Osteoblast (primary cell): ENCODE measurements at regions not wholly inside any gene's neighbourhood (a gene's known extent, or its start where the extent isn't known, plus 50 kb on each side); places are given as distances from the start of the nearest gene placed in this dataset.

Source experiments
- DNase-seq: peaks from one replicate; pipeline ENCODE4 v3.0.0; 2011; ENCODE audit warnings: low spot score, mixed read lengths; ENCODE audit not compliant: insufficient read length; ENCODE audit errors: missing footprints
- H2AFZ ChIP-seq: 2 replicates; pipeline ENCODE4 v1.6.0; 2011; ENCODE audit warnings: mild to moderate bottlenecking, low read length
- H3K27ac ChIP-seq: 2 replicates; pipeline ENCODE4 v1.5.1; 2011; ENCODE audit warnings: mild to moderate bottlenecking, low read depth, low read length, moderate library complexity
- H3K27me3 ChIP-seq: 2 replicates; pipeline ENCODE4 v1.6.0; 2012; ENCODE audit warnings: mild to moderate bottlenecking, control low read depth, inconsistent platforms, low read length, moderate library complexity; ENCODE audit not compliant: insufficient read depth
- H3K36me3 ChIP-seq: 2 replicates; pipeline ENCODE4 v1.5.1; 2011; ENCODE audit warnings: mild to moderate bottlenecking, low read length, control low read depth, moderate library complexity; ENCODE audit not compliant: insufficient read depth
- H3K4me1 ChIP-seq: 2 replicates; pipeline ENCODE4 v1.5.1; 2011; ENCODE audit warnings: mild to moderate bottlenecking, low read length, control low read depth, moderate library complexity; ENCODE audit not compliant: insufficient read depth
- H3K4me2 ChIP-seq: 2 replicates; pipeline ENCODE4 v1.6.0; 2011; ENCODE audit warnings: mild to moderate bottlenecking, low read length; ENCODE audit not compliant: insufficient read depth
- H3K4me3 ChIP-seq: fragments of 200-600 bp; sonication (generic); 3 replicates; pipeline ENCODE4 v1.5.1; 2012; ENCODE audit warnings: mild to moderate bottlenecking, low read length, inconsistent platforms; ENCODE audit not compliant: insufficient read depth
- H3K79me2 ChIP-seq: 2 replicates; pipeline ENCODE4 v1.6.0; 2012; ENCODE audit warnings: mild to moderate bottlenecking, low read length, control low read depth, inconsistent platforms; ENCODE audit not compliant: insufficient read depth
- H3K9me3 ChIP-seq: 2 replicates; pipeline ENCODE4 v1.5.1; 2011; ENCODE audit warnings: low read depth, low read length, control low read depth
- H4K20me1 ChIP-seq: 2 replicates; pipeline ENCODE4 v1.6.0; 2012; ENCODE audit warnings: mild to moderate bottlenecking, low read length, control low read depth; ENCODE audit not compliant: insufficient read depth
- TF ChIP-seq, protein P1 (sequence below): IDR thresholded peaks from 2 replicates; pipeline ENCODE4 v1.5.1; 2011; ENCODE audit warnings: mild to moderate bottlenecking, low read depth, low read length, moderate library complexity; ENCODE audit errors: extremely low read depth

DNA sequence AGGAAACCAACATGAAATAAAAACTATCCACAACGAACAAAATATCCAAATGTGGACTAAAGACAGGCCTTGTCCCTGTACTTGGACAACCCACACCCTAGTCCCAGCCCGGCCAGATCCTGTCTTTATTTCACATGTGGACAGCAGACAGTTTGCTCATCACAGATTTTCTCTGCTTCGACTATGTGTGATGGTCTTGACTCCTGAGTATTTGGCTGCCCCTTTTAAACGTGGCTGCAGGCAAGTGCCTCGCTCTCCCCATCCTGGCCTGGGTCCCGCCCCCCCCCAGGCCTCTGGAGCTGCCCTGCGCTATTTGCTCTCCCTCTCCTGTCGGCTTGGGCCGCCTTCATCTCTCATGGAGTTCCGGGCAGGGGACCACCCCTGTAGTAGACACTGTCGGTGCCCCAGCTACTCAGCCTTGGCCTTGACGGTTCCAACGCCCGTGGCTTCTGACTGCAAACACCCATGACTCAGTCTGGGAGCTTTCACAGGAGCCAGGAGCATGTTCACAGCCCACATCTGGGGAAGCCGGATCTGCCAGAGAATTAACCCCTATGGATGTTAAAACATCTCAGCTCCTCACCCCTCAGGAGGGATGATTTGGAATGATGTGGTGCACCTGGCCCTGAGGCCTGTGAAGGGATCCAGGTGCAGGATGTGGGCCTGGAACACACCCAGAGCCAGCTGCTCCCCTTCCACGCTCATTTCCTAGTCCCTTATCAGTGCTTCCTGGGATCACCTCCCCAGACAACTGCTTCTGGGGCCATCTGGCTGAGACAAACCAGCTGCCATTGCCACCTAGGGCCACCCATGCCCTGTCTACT is 229.7 kb upstream of the RPL38 start:
- no peak overlapping the region for H2AFZ ChIP-seq
- no peak overlapping the region for H3K27ac ChIP-seq
- H3K9me3 ChIP-seq, result no peaks in the 10 kb centered on the region
- H3K79me2 ChIP-seq, result no peaks in the 10 kb centered on the region
- TF ChIP-seq, protein P1, sequence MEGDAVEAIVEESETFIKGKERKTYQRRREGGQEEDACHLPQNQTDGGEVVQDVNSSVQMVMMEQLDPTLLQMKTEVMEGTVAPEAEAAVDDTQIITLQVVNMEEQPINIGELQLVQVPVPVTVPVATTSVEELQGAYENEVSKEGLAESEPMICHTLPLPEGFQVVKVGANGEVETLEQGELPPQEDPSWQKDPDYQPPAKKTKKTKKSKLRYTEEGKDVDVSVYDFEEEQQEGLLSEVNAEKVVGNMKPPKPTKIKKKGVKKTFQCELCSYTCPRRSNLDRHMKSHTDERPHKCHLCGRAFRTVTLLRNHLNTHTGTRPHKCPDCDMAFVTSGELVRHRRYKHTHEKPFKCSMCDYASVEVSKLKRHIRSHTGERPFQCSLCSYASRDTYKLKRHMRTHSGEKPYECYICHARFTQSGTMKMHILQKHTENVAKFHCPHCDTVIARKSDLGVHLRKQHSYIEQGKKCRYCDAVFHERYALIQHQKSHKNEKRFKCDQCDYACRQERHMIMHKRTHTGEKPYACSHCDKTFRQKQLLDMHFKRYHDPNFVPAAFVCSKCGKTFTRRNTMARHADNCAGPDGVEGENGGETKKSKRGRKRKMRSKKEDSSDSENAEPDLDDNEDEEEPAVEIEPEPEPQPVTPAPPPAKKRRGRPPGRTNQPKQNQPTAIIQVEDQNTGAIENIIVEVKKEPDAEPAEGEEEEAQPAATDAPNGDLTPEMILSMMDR, result no peak
- H4K20me1 ChIP-seq, result no peaks in the 10 kb centered on the region
- no peaks in the 10 kb centered on the region for H3K27me3 ChIP-seq
- H3K36me3 ChIP-seq, result no peaks in the 10 kb centered on the region
- DNase-seq, result no peak
- no peak overlapping the region for H3K4me2 ChIP-seq
- H3K4me1 ChIP-seq, result no peaks in the 10 kb centered on the region
- no peak overlapping the region for H3K4me3 ChIP-seq

DNA sequence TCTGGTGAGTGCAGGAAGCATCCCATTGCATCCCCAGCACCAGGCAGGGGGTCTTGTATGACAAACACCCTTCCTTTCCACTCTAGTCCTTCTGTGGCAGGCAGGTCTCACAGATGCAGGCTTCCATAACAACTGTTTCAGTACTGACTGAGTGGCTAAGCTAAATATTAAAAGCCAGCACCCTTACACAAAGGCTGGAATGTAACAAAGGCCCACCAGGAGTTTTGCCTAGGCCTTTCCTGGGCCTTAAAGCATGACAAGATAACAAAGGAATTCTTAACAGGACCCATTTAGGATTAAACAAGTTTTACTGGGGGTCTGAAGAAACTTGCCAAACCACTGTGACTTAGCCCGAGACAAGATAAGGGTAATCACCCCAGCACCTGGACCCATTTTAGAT is 228.9 kb upstream of the RPL38 start:
- TF ChIP-seq, protein P1, result no peak
- Histone ChIP-seq H3K4me1 (no peaks in the 10 kb centered on the region), H2AFZ (no peak overlapping the region), H3K27me3 (no peaks in the 10 kb centered on the region), H3K4me2 (no peak overlapping the region), H3K4me3 (no peak overlapping the region), H3K27ac (no peak overlapping the region), H3K9me3 (no peaks in the 10 kb centered on the region), H4K20me1 (no peaks in the 10 kb centered on the region), H3K79me2 (no peaks in the 10 kb centered on the region), H3K36me3 (no peaks in the 10 kb centered on the region)
- no peak for DNase-seq

GRCh38 chr17:73976147-73976546 is 227.3 kb upstream of the RPL38 start:
- Histone ChIP-seq H3K79me2 (no peaks in the 10 kb centered on the region), H3K4me1 (no peaks in the 10 kb centered on the region), H3K4me3 (no peak overlapping the region), H2AFZ (no peak overlapping the region), H3K4me2 (no peak overlapping the region), H3K27ac (no peak overlapping the region), H4K20me1 (no peaks in the 10 kb centered on the region), H3K36me3 (no peaks in the 10 kb centered on the region), H3K9me3 (no peaks in the 10 kb centered on the region), H3K27me3 (no peaks in the 10 kb centered on the region)
- no peak for DNase-seq
- TF ChIP-seq, protein P1, result no peak

GRCh38 chr17:73976676-73977521 is 226.6 kb upstream of the RPL38 start:
- Histone ChIP-seq H2AFZ (no peak overlapping the region), H4K20me1 (no peaks in the 10 kb centered on the region), H3K27me3 (no peaks in the 10 kb centered on the region), H3K27ac (no peak overlapping the region), H3K79me2 (no peaks in the 10 kb centered on the region), H3K4me2 (no peak overlapping the region), H3K9me3 (no peaks in the 10 kb centered on the region), H3K4me3 (no peak overlapping the region), H3K36me3 (no peaks in the 10 kb centered on the region), H3K4me1 (no peaks in the 10 kb centered on the region)
- DNase-seq, result no peak
- TF ChIP-seq, protein P1, result no peak
